GM12878 (cell line): ENCODE measurements at regions not wholly inside any gene's neighbourhood (a gene's known extent, or its start where the extent isn't known, plus 50 kb on each side); places are given as distances from the start of the nearest gene placed in this dataset.
"Not testable (repeated sequence)": the region's sequence is repeated elsewhere in the genome, so short reads cannot be mapped to it uniquely, and the experiment has no call there.

Experiments
- ATAC-seq: fragments of 200-7000 bp; cut with Tn5 transposase; 3 replicates; pipeline ENCODE4 v1.9.1; 2020; ENCODE audit warnings: mild to moderate bottlenecking, moderate library complexity
- BruUV-seq: library from RNA; stranded (reverse); fragments of 400-500 nt; replicated peaks from 2 replicates; lab custom pipeline; 2021; lab: Mats Ljungman, UMichigan
- CTCF ChIA-PET: fragments of 300-600 bp; sonication (Branson Sonifier 250); formaldehyde crosslinking; extraction: SDS; loops from one replicate; lab custom pipeline; 2021; ENCODE audit warnings: inconsistent platforms; lab: Yijun Ruan, JAX
- POLR2A ChIA-PET: fragments of 350-600 bp; formaldehyde crosslinking; extraction: SDS; loops from one replicate; lab custom pipeline; 2021; ENCODE audit warnings: inconsistent platforms; lab: Charles Lee
- RAD21 ChIA-PET: fragments of 300-600 bp; sonication (Branson Sonifier 250); formaldehyde crosslinking; loops from one replicate; lab custom pipeline; 2023; ENCODE audit warnings: antibody characterized with exemption; ENCODE audit not compliant: unreplicated experiment; lab: Charles Lee
- SMC1A ChIA-PET: fragments of 300-600 bp; sonication (Branson Sonifier 250); formaldehyde crosslinking; loops from one replicate; lab custom pipeline; 2023; ENCODE audit not compliant: unreplicated experiment, uncharacterized antibody; lab: Charles Lee
- DNase-seq: peaks from one replicate; pipeline ENCODE4 v3.0.0-alpha.2; 2011; ENCODE audit warnings: low read depth, low spot score
- FAIRE-seq: peaks from 3 replicates; lab custom pipeline; 2011; peaks lifted over from hg19 to GRCh38; lab: Jason Lieb, UNC
- H2AFZ ChIP-seq: 2 replicates; pipeline ENCODE4 v1.6.0; 2011; ENCODE audit warnings: low read depth, low read length, control low read depth; ENCODE audit not compliant: control insufficient read depth
- H3K27ac ChIP-seq: 2 replicates; pipeline ENCODE4 v1.5.1; 2011; ENCODE audit warnings: control low read depth; ENCODE audit not compliant: control insufficient read depth, insufficient read depth
- H3K27me3 ChIP-seq, 2 experiments: replicated peaks in 1 of 2; 2 replicates each; pipeline versions ENCODE4 v1.6.0 to v1.6.1; 2011; ENCODE audit warnings: low read length in 1 of 2; ENCODE audit not compliant: control insufficient read depth in 2 of 2, insufficient read depth in 2 of 2
- H3K36me3 ChIP-seq, 2 experiments: 2 replicates each; pipeline ENCODE4 v1.5.1; 2011; ENCODE audit warnings: low read length in 1 of 2; ENCODE audit not compliant: control insufficient read depth in 2 of 2, insufficient read depth in 2 of 2
- H3K4me1 ChIP-seq: 2 replicates; pipeline ENCODE4 v1.6.1; 2011; ENCODE audit warnings: mild to moderate bottlenecking, low read length, moderate library complexity, mixed read lengths; ENCODE audit not compliant: control insufficient read depth, insufficient read depth
- H3K4me2 ChIP-seq: 2 replicates; pipeline ENCODE4 v1.6.0; 2011; ENCODE audit warnings: control low read depth; ENCODE audit not compliant: control insufficient read depth, insufficient read depth
- H3K4me3 ChIP-seq: fragments of 200-600 bp; sonication (generic); 2 replicates; pipeline ENCODE4 v1.5.1; 2016
- H3K79me2 ChIP-seq: 2 replicates; pipeline ENCODE4 v1.6.0; 2011; ENCODE audit warnings: low read length; ENCODE audit not compliant: control insufficient read depth, insufficient read depth
- H3K9ac ChIP-seq: 2 replicates; pipeline ENCODE4 v1.8.0; 2011; ENCODE audit warnings: low read length, control low read depth, mixed read lengths; ENCODE audit not compliant: control insufficient read depth, insufficient read depth
- H3K9me3 ChIP-seq: replicated peaks from 3 replicates; pipeline ENCODE4 v1.5.1; 2011; ENCODE audit warnings: mild to moderate bottlenecking, low read length; ENCODE audit not compliant: control insufficient read depth, insufficient read depth
- H4K20me1 ChIP-seq: 2 replicates; pipeline ENCODE4 v1.6.0; 2011; ENCODE audit not compliant: control insufficient read depth, insufficient read depth
- BCL11A ChIP-seq: IDR thresholded peaks from 2 replicates; pipeline ENCODE4 v1.6.1; 2011; ENCODE audit warnings: low read depth, low read length
- BMI1 ChIP-seq: fragments of 450-650 bp; IDR thresholded peaks from 2 replicates; pipeline ENCODE4 v1.6.1; 2016; ENCODE audit warnings: mild to moderate bottlenecking, moderate library complexity, borderline replicate concordance
- DPF2 ChIP-seq: fragments of 450-650 bp; IDR thresholded peaks from 2 replicates; pipeline ENCODE4 v1.6.1; 2017; ENCODE audit warnings: mild to moderate bottlenecking
- EP300 ChIP-seq, 2 experiments: fragments of 150-350 bp in 1 of 2; IDR thresholded peaks; 2 replicates each; pipeline ENCODE4 v1.6.1; 2011 to 2012; ENCODE audit warnings: low read depth in 2 of 2, low read length in 2 of 2, borderline replicate concordance in 1 of 2, improper control_type of control experiment in 1 of 2, inconsistent platforms in 1 of 2; ENCODE audit not compliant: control insufficient read depth in 1 of 2
- GABPA ChIP-seq: IDR thresholded peaks from 2 replicates; pipeline ENCODE4 v1.6.1; 2014; ENCODE audit warnings: antibody characterized with exemption, low read depth, mild to moderate bottlenecking, inconsistent platforms
- IKZF1 ChIP-seq: fragments of 450-650 bp; conservative IDR thresholded peaks from 2 replicates; pipeline ENCODE4 v1.6.1; 2017; ENCODE audit warnings: antibody characterized with exemption, mild to moderate bottlenecking
- IRF4 ChIP-seq: IDR thresholded peaks from 2 replicates; pipeline ENCODE4 v1.6.1; 2011; ENCODE audit warnings: low read depth, low read length
- MEF2B ChIP-seq: fragments of 450-650 bp; IDR thresholded peaks from 2 replicates; pipeline ENCODE4 v1.6.1; 2018; ENCODE audit warnings: mild to moderate bottlenecking, moderate library complexity; ENCODE audit not compliant: partially characterized antibody, poor library complexity, severe bottlenecking
- MTA2 ChIP-seq: fragments of 450-650 bp; IDR thresholded peaks from 2 replicates; pipeline ENCODE4 v1.6.1; 2016; ENCODE audit warnings: low read depth, mild to moderate bottlenecking, moderate library complexity
- SPI1 ChIP-seq: IDR thresholded peaks from 2 replicates; pipeline ENCODE4 v1.6.1; 2011; ENCODE audit warnings: low read depth, mild to moderate bottlenecking, low read length, moderate library complexity, borderline replicate concordance; ENCODE audit not compliant: insufficient read depth
- TCF3 ChIP-seq: IDR thresholded peaks from 2 replicates; pipeline ENCODE4 v1.6.1; 2012; ENCODE audit warnings: low read depth, mild to moderate bottlenecking, low read length, borderline replicate concordance; ENCODE audit not compliant: insufficient read depth
- ZNF24 ChIP-seq: fragments of 450-650 bp; IDR thresholded peaks from 2 replicates; pipeline ENCODE4 v1.6.1; 2017; ENCODE audit warnings: antibody characterized with exemption, mild to moderate bottlenecking
- in situ Hi-C: fragments of 300-500 bp; cut with MboI; formaldehyde crosslinking; loops from 9 replicates; pipeline ENCODE4 v1.14.3; 2018; ENCODE audit warnings: mixed read lengths
- intact Hi-C: fragments of 100-400 bp; cut with micrococcal nuclease; formaldehyde crosslinking; loops from one replicate; pipeline ENCODE4 v1.14.2; 2022; ENCODE audit not compliant: unreplicated experiment

DNA sequence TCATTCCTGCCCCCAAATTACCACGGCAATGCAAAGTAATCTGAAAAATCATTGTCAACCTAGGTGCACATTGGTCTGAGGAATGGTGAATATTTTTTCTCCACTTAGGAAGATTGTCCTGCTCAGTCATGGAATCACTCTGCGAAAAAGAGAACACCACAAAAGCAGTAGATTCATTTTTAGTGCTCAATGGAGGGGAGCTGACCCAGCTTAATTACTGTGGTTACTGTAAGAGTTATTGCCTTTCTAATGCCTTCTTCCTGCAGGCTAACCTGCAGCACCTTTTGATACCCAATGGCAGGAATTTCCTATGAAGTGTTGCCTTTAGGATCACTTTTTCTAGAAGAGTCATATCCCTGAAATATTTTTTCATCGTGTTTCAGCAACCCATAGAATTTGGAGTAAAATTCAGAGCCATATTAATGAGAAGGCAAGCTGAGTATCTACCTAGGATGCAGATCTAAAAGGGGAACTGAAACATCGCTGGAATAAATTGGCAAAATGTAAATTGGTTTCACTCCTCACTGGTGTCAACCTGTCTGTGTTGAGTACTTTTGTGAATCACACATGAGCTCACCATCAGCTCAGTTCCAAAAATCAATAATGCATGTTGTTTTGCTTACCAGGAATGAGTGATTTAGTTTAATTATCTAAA is 464.5 kb downstream of the CSNK1G3 start (continued):
- TF ChIP-seq DPF2 (peak; percentile 90), IRF4 (0 out of 2 replicates have a peak, but pooled peaks have one; percentile 47), IKZF1 (peak; percentile 83), MEF2B (peak; percentile 35), BCL11A (peak; percentile 66; the same call in 1 of the 2 replicates), TCF3 (no peak), SPI1 (peak; percentile 94), ZNF24 (peak; percentile 35; the same call in 1 of the 2 replicates), BMI1 (peak; percentile 52; the same call in 1 of the 2 replicates), GABPA (no peak), EP300 (IDR thresholded peaks at IDR 0.05; ENCODE audit: borderline replicate concordance in 1 of 2, control insufficient read depth in 1 of 2, low read depth in 2 of 2, low read length in 2 of 2) (0 out of 4 replicates have a peak, but pooled peaks of 1 of the 2 experiments have one; percentile 46), MTA2 (peak; percentile 96)

DNA sequence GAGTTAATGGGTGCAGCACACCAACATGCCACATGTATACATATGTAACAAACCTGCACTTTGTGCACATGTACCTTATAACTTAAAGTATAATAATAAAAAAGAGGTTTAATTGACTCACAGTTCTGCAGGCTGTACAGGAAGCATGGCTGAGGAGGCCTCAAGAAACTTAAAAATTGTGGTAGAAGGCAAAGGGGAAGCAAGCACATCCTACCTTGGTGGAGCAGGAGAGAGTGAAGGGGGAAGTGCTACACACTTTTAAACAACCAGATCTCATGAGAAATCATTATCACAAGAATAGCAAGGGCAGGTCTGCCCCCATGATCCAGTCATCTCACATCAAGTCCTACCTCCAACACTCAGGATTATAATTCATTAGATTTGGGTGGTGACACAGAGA is 463.5 kb downstream of the CSNK1G3 start:
- DNase-seq, H3K9me3 ChIP-seq, H3K27ac ChIP-seq, RAD21 ChIA-PET, H3K4me1 ChIP-seq, H3K9ac ChIP-seq, H3K27me3 ChIP-seq, H3K79me2 ChIP-seq, CTCF ChIA-PET, intact Hi-C loops, H4K20me1 ChIP-seq, ATAC-seq, BruUV-seq, FAIRE-seq, in situ Hi-C loops, H3K4me3 ChIP-seq, H2AFZ ChIP-seq, H3K4me2 ChIP-seq, H3K36me3 ChIP-seq: not testable (repeated sequence)
- SMC1A ChIA-PET: interaction anchor here (0.8 kb wide), 1 partner anchor 1780 kb away, joined by 3 read pairs; no protein-coding TSS in a partner anchor
- POLR2A ChIA-PET: interaction anchor here (0.6 kb wide), 1 partner anchor 26 kb away, joined by 10 read pairs; no protein-coding TSS in a partner anchor
